OCI-LY3 (cell line): ENCODE measurements at regions not wholly inside any gene's neighbourhood (a gene's known extent, or its start where the extent isn't known, plus 50 kb on each side); places are given as distances from the start of the nearest gene placed in this dataset.

Experiments
- CTCF ChIP-seq: fragments of 200-600, 300-600 bp; sonication (generic); IDR thresholded peaks from 2 replicates; pipeline ENCODE4 v1.5.1; 2014; ENCODE audit warnings: antibody characterized with exemption, low read length, low read depth
- EZH2phosphoT487 ChIP-seq: fragments of 200-600 bp; shearing (Covaris generic); IDR thresholded peaks from 2 replicates; pipeline ENCODE4 v1.6.1; 2018; ENCODE audit warnings: antibody characterized with exemption, mixed run types, low read depth

DNA sequence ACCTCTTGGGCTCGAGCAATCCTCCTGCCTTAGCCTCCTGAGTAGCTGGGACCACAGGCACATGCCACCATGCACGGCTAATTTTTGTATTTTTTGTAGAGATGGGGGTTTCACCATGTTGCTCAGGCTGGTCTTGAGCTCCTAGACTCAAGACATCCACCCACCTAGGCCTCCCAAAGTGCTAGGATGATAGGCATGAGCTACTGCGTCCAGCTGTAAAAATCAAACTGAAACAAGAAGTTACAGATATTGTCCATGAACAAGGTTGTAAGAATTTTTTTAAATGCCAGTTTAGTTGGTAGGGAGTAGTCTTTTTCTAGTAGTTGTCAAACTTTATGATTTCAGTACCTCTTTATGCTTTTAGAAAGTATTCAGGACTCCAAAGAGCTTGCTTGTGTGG, 424.4 kb upstream of the PMFBP1 start:
- no peak for TF ChIP-seq EZH2phosphoT487
- no peak for TF ChIP-seq CTCF
